GF-D8 (cell line): ENCODE measurements at regions not wholly inside any gene's neighbourhood (a gene's known extent, or its start where the extent isn't known, plus 50 kb on each side); places are given as distances from the start of the nearest gene placed in this dataset.
A peak's percentile ranks its signal among the peaks of the same experiment; 100 is the strongest.
"Not testable (repeated sequence)": the region's sequence is repeated elsewhere in the genome, so short reads cannot be mapped to it uniquely, and the experiment has no call there.

Source experiments
- DNase-seq: peaks from one replicate; lab custom pipeline; 2025; lab: John Stamatoyannopoulos, UW

DNA sequence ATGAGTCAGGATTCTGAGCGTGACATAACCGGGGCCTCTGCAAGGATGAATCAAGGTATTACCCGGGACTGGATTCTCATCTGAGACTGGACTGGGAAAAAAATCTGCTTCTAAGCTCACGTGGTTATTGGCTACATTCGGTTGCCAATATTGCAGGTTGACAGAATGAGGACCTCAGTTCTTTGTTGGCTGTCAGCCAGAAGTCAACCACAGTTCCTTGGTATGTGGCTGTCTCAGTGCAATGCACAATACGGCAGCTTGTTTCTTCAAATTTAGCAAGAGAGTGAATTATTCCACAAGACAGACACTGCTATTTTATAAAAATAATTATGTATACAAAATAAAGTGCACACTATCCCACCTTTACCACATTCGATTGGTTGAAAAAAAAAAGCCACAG lies 424.2 kb downstream of the KLHL4 start:
- no peak for DNase-seq

DNA sequence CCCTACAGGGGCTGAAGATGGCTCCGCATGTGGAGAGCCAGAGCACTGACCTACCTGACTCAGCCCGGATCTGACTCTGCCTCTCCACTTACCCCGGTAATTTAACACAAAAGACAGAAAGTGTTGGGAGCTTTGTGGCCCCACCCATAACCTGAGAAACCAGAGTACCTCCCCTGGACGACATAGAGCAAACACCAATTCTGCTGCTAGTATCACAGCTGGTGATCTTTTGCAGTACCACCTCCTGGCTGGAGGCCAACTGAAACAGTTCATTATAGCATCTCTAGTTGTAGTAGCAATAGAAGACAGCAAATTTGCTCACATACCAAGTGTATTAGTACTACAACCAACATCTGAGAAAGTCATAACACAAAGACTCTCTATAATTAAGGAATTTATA lies 443.9 kb downstream of the KLHL4 start:
- DNase-seq = no peak

DNA sequence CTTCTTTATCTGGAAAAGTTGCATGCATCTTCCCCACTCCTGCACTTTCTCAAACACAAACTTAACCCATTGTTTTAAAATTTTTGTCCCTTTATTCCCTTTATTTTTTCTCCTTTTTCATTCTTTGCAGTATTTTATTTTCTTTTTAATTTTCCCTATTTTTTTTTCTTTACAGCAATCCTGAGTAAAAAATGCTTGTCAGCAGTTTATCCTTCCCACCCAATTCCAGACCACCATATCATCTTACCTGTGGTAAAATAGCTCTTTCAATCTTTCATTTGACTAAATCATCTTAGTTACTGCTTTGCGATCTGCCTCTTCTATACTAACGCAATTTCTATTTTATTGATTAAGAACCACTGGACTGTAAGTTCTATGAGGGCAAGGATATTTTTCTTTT lies 450.5 kb downstream of the KLHL4 start:
- no peak for DNase-seq

DNA sequence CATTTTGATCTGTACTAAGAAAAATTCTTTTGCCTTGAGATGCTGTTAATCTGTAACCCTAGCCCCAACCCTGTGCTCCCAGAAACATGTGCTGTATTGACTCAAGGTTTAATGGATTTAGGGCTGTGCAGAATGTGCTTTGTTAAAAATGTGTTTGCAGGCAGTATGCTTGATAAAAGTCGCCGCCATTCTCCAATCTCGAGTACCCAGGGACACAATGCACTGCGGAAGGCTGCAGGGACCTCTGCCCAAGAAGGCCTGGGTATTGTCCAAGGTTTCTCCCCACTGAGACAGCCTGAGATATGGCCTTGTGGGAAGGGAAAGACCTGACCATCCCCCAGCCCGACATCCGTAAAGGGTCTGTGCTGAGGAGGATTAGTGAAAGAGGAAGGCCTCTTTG lies 454.5 kb downstream of the KLHL4 start:
- DNase-seq = not testable (repeated sequence)

DNA sequence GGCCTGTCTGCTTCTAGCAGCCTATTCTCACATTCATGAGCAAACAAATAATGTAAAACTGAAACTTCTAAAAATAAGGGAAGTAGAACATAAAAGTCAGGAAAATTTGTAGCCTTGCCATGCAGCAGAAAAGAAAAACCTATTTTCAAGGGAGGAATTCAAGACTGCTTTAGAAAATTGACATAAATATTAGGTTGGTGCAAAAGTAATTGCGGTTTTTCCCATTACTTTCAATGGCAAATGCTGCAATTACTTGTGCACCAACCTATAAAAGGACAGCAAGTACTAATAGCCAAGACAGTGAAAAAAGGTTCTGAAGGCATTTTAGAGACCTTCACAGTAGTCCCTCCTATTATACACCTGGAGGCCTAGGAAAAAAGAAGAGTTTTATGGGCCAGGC lies 457.8 kb downstream of the KLHL4 start:
- DNase-seq = no peak

DNA sequence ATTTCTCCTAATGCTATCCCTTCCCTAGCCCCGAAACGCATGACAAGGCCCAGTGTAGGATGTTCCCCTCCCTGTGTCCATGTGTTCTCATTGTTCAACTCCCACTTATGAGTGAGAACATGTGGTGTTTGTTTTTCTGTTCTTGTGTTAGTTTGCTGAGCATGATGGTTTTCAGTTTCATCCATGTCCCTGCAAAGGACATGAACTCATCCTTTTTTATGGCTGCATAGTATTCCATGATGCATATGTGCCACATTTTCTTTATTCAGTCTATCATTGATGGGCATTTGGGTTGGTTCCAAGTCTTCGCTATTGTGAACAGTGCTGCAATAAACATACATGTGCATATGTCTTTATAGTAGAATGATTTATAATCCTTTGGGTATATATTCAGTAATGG lies 490.3 kb downstream of the KLHL4 start:
- not testable (repeated sequence) for DNase-seq

DNA sequence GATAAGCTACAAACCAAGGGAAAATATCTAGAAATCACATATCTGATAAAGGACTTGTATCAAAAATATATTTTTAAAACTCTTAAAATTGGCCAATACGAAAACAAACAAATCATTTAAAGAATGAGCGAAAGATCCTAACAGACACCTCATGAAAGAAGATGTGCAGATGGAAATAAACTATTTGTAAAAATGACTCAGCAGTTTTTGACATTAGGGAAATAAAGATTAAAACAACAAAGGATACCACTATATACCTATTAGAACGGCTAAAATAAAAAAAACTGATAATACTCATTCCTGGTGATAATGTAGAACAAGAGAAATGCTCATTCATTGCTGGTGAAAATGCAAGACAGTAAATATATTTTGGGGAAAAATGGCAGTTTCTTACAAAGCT lies 506.4 kb downstream of the KLHL4 start:
- no peak for DNase-seq

DNA sequence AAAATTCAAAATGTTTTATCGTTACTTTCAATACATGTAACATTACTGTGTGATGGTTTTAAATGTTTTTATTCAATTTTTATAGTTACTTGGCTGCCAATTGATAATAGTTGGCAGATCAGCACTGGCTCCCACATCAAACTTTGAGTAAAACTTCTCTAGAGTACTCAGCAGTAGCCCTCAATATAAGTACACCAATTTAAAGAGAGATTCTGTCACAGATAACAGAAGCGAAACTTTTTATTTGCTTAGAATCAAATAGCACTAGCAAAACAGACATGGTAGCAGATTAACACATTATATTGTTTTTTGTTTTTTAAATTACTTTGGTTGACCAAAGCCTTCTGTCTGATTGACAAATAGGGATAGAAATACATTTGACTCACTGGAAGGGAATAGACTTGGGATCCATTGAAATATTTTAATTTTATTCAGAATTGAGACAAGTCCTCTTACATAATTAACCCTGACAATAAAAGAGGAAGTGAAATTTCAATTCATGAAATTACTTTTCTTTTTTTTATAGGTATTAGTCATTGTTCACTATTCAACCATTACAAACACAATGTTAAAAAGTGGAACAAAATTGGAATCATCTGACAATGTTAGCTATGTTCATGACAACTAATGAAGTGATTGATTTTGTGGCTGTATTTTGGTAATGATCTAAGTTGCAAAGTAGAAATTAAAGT lies 554.9 kb downstream of the KLHL4 start:
- DNase-seq = no peak

DNA sequence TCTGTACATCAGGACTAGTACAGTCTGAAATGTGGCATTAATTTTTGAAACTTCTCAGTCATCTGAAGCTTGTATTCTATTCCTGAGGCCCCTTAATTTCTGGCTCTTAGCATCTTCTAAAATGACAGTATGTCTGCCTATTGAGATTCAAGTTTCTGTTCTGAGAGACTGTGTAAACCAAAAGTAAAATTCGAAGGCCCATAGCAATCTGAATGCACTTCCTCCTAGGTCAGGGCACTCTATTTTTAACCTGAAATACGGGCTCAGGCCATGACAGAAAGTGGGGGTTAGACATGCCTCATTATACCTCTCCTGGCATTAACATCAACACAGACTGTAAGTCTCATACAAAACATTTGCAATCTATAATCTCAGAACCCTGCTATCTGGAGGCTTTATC lies 584.4 kb downstream of the KLHL4 start:
- no peak for DNase-seq

DNA sequence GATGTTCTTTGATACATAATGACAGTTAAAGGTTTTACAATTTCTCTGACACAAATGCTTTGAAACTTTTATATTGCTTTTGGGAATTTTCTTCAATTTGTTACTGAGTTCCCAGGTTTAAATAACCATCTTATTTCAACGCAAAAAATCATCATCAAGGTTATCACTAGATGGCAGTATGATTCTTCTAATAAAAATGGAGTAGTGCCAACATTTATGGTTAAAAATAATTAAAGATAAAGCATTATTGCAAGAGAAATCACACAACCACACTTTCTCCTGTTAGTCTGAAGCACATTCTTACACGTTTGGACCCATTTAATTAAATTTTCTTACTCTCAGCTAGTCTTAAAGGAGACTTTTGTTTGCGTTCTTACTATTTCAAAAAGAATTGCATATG lies 611.3 kb upstream of the CPXCR1 start:
- DNase-seq = no peak

DNA sequence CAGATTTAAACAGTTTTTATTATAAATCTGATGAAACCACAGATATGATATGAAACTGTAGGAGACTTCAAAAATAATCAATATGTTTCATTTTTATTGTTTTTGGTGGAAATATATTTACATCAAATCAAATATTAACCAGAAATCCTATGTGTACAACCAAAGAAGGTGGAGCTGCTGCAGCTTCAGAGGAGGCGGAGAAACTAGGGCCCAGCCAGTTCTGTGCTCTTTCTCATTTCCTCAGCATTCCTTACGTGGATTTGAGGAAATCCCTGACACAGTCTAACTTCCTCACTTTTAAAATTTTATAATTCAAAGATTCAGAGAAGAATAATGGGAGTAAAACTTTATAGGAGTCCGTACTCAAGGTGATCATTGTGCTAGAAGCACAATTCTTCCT lies 610.7 kb upstream of the CPXCR1 start:
- no peak for DNase-seq

DNA sequence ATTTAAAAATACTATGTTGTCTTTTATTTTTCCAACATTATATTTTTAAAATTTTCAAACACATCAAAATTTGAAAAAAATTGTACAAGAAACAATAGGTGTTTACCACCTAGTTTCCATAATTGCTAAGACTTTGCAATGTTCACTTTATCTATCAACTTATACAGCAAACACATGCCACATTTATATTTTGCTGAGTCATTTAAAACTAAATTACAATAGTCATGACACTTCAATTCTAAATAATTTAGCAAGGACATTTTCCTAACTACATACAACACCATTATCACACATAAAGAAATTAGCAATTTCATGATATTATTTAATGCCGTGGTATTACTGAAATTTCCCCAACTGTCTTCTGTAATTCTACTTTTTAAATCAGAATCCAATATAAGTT lies 600.4 kb upstream of the CPXCR1 start:
- no peak for DNase-seq

DNA sequence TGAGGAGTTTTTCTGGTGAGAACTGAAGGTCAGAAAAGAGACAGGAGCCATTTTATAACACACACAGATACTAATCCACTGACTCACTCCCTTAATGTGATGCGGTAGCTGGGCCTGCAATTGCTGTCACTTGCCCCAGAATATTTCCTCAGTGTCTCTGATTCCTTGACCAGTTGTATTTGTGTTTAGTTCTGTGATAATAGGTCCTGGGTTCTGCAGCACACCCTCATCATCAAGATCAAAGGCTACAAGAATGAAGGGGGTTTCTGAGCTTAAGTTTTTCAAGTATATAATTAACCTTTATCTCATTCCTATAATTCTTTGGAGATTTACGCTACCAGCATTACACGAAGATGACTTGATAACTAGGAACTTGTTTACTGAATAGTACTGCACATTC lies 576.5 kb upstream of the CPXCR1 start:
- DNase-seq = no peak

DNA sequence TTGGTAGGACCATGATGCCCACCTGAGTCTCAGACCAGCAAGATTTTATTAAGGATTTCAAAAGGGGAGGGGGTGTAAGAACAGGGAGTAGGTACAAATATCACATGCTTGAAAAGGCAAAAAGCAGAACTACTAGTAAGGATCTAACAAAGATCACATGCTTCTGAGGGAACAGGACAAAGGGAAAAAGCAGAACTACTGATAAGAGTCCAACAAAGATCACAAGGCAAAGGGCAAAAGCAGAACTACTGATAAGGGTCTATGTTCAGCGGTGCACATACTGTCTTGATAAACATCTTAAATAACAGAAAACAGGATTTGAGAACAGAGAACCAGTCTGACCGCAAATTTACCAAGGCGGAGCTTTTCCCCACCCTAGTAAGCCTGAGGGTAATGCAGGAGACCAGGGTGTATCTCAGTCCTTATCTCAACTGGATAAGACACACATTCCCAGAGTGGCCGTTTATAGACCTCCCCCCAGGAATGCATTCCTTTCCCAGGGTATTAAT lies 573.0 kb upstream of the CPXCR1 start:
- DNase-seq = peak; percentile 58

DNA sequence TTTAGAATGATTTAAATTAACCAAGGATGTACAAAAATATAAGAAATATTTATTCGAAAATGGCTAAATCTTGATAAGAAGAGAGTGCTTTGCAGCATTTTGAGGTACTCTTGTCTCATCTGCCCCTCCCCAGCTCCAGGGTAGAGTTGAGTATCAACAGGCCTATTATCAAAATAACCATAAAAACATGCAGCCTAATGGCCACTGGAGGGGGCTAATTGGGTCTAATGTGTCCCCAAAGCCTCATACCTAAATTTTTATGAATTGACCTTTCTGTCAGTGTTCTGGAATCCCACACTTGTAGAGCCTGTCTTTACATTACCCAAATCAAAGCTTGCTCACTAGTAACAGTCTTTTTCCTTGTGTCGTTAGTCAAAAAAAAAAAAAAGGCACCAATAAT lies 544.9 kb upstream of the CPXCR1 start:
- no peak for DNase-seq

DNA sequence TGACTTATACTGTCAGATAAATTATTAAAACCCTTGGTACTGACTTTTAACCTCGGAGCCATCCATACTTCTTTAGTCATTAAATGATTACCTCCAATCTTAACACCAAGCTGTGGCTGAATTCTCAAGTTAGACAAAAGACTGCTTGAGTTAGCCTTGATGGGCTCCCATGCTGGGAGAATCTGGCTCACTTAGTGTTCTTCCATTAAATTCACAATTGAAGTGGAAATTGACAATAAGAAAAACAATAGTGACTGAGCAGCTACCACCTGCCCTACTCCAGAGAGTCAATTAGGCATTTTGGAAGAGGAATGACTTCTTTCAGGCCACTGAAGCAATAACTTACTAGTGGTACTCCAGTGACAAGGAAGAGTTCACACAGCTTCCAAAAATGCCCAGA lies 503.0 kb upstream of the CPXCR1 start:
- DNase-seq = no peak

DNA sequence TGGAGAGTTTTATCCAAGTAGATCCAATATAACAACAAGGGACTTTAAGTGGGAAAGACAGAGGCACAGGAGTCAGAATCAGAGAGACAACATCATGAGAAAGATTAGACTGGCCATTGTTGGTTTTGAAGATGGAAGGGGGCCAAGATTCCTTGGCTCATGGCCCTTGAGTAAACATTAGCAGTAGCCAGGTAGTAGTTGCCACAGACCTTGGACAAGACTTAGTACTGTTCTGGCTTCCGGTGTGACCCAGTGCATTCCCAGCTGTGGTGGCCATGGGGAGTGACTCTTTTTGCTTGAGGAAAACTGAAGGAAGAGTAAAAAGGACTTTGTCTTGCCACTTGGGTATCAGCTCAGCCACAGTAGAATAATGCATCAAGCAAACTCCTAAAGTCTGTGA lies 462.2 kb upstream of the CPXCR1 start:
- DNase-seq = no peak

DNA sequence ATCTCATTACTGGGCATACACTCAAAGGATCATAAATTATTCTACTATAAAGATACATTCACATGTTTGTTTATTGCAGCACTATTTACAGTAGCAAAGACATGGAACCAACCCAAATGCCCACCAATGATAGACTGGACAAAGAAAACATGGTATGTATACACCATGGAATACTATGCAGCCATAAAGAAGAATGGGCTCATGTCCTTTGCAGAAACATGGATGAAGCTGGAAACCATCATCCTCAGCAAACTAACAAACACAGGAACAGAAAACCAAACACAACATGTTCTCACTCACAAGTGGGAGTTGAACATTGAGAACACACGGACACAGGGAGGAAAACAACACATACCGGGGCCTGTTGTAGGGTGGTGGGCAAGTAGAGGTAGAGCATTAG lies 433.1 kb upstream of the CPXCR1 start:
- not testable (repeated sequence) for DNase-seq

DNA sequence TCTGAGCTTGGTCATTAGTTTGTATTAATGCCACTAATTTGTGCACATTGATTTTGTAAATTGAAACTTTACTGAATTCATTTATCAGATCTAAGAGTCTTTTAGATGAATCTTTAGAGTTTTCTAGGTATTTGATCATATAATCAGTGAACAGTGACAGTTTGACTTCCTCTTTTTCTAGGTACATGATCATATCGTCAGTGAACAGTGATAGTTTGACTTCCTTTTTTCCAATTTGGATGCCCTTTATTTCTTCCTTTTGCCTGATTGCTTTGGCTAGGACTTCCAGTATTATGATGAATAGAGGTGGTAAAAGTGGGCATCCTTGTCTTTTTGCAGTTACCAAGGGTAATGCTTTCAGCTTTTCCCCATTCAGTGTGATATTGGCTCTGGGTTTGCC lies 421.4 kb upstream of the CPXCR1 start:
- DNase-seq = no peak

DNA sequence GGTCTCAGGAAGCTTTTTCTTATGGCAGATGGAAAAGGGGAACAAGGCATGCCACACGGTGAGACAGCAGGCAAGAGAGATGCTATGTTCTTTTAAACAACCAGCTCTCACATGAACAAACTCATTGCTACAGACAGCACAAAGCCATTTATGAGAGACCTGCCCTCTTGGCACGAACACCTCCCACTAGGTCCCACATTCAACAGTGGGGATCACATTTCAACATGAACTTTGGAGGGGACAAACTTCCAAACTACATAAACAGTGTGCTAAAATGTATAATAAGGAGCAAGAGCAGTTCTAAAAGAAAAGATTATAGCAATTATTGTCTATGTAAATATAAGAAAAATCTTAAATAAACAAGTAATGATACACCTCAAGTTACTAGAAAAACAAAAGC lies 391.8 kb upstream of the CPXCR1 start:
- DNase-seq = no peak

DNA sequence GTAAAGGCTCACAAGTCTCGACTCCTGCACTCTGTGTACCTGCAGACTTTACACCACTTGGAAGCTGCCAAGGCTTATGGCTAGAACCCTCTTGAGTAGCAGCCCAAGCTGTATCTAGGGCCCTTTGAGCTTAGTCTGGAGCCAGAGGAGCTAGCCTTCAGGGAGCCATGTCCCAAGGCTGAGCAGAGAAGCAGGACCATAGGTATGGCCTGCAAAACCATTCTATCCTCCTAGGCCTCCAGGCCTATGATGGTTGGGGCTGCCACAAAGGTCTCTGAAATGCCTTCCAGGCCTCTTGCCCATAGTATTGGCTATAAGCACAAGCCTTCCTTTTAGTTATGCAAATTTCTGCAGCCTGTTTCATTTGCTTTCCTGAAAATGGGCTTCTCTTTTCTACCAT lies 380.7 kb upstream of the CPXCR1 start:
- no peak for DNase-seq

DNA sequence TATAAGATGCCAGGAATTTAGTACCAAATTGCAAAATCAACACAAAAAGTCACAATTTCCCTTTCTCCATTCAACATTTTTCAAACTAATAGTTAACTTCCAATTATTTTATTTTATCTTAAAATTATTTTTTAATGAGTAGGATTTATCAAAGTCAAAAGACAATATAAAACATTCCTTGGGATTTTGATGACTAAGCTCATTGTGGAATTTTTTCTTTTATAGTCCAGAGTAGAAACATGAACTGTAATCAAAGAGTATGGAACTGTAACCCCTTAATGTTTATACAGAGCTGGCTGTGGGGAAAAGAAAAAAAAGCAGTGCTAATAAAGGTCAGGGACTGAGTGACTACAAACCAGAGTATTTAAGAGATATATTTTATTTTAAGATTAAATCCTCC lies 368.6 kb upstream of the CPXCR1 start:
- no peak for DNase-seq

DNA sequence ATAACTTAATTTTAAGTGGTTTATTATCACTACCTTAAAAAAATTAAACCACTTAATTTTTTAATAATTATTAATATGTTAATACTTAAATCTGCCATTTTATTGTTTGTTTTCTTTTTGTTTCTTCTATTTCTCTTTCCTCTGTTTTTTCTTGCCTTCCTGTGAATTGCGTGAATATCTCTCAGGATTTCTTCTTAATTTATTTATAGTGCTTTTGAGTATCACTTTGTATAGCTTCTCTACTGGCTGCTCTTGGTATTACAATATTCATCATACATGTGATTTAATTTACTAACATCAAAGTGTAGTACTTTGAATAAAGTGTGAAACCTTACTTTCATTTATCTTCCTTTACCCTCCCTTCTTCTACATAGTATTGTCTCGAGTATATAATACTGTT lies 349.5 kb upstream of the CPXCR1 start:
- no peak for DNase-seq

DNA sequence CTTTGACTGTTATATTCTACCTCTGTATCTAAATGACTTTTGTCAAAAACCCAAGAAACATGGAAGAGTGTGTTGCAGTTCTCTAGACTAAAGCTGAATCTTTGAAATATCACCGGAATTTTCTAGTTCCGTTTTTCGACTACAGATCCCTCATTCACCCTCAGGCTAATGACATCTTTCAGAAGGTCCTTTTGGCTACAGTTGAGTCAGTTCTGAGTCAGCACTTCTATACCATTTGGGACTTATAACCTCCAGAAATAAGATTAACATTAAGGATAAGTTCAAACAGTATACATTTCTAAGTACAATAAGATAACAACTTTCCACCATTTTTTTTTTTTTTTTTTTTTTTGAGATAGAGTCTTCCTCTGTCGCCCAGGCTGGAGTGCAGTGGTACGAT lies 331.0 kb upstream of the CPXCR1 start:
- DNase-seq = no peak

DNA sequence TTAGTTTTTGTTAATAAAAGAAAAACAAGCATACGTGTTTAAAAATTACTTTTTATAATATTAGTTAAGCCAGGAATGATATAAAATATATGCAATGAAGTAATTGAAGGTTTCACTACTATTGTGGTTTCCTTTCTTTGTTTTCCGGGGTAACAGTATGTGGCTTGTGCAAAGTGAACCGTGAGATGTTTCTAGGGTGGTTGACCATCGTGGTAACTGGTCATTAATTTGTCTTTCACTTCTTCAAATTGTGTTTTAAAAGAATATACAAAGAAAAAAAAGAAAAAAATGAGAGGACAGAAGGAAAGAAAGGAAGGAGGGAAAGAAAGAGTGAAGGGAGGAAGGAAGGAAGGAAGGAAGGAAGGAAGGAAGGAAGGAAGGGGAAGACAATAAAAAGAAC lies 330.1 kb upstream of the CPXCR1 start:
- no peak for DNase-seq
